IMR-90 (cell line): ENCODE measurements at regions not wholly inside any gene's neighbourhood (a gene's known extent, or its start where the extent isn't known, plus 50 kb on each side); places are given as distances from the start of the nearest gene placed in this dataset.

Experiments used
- ATAC-seq: fragments of 200-7000 bp; cut with Tn5 transposase; 2 replicates; pipeline ENCODE4 v1.9.1; 2020; ENCODE audit warnings: low read depth, mild to moderate bottlenecking, moderate library complexity
- BruUV-seq: library from RNA; stranded (reverse); fragments of 400-500 nt; replicated peaks from 2 replicates; lab custom pipeline; 2021; lab: Mats Ljungman, UMichigan
- CTCF ChIA-PET: fragments of 300-600 bp; formaldehyde crosslinking; extraction: SDS; loops from one replicate; lab custom pipeline; 2021; ENCODE audit warnings: antibody characterized with exemption; lab: Yijun Ruan, JAX
- POLR2A ChIA-PET: fragments of 300-600 bp; sonication (Branson Sonifier 250); formaldehyde crosslinking; loops from one replicate; lab custom pipeline; 2022; ENCODE audit warnings: antibody characterized with exemption; ENCODE audit not compliant: unreplicated experiment; lab: Charles Lee
- DNase-seq: peaks from one replicate; pipeline ENCODE4 v3.0.0; 2013
- H2AFZ ChIP-seq: replicated peaks from 2 replicates; pipeline ENCODE3; 2013; ENCODE audit warnings: low read length, mild to moderate bottlenecking; ENCODE audit not compliant: poor library complexity
- H2AK5ac ChIP-seq: 2 replicates; pipeline ENCODE4 v1.6.1; 2013; ENCODE audit warnings: low read depth, low read length, inconsistent platforms
- H2AK9ac ChIP-seq: replicated peaks from 2 replicates; pipeline ENCODE3; 2013; ENCODE audit warnings: mild to moderate bottlenecking, low read depth, low read length, moderate library complexity; ENCODE audit not compliant: poor library complexity
- H2BK120ac ChIP-seq: 2 replicates; pipeline ENCODE4 v1.6.1; 2013; ENCODE audit warnings: low read depth, low read length, inconsistent platforms
- H2BK15ac ChIP-seq: 3 replicates; pipeline ENCODE4 v1.6.1; 2013; ENCODE audit warnings: low read depth, low read length, inconsistent platforms
- H2BK20ac ChIP-seq: 2 replicates; pipeline ENCODE4 v1.6.1; 2013; ENCODE audit warnings: low read depth, mild to moderate bottlenecking, inconsistent platforms, low read length, moderate library complexity
- H2BK5ac ChIP-seq: 2 replicates; pipeline ENCODE4 v1.6.1; 2013; ENCODE audit warnings: mild to moderate bottlenecking, low read depth, low read length, inconsistent platforms; ENCODE audit not compliant: poor library complexity, severe bottlenecking
- H3K14ac ChIP-seq: replicated peaks from 2 replicates; pipeline ENCODE4 v1.6.1; 2013; ENCODE audit warnings: low read depth, low read length, inconsistent platforms
- H3K18ac ChIP-seq: 2 replicates; pipeline ENCODE4 v1.6.1; 2013; ENCODE audit warnings: low read depth, low read length, control low read depth
- H3K23ac ChIP-seq: 2 replicates; pipeline ENCODE4 v1.6.1; 2013; ENCODE audit warnings: low read depth, low read length, inconsistent platforms
- H3K27ac ChIP-seq: 2 replicates; pipeline ENCODE4 v1.5.1; 2013; ENCODE audit warnings: mild to moderate bottlenecking, control low read depth, low read length; ENCODE audit not compliant: insufficient read depth
- H3K27me3 ChIP-seq: 2 replicates; pipeline ENCODE4 v1.6.1; 2013; ENCODE audit warnings: low read length; ENCODE audit not compliant: control insufficient read depth, insufficient read depth
- H3K36me3 ChIP-seq: 2 replicates; pipeline ENCODE4 v1.6.1; 2013; ENCODE audit warnings: low read length, mixed read lengths; ENCODE audit not compliant: control insufficient read depth, insufficient read depth
- H3K4ac ChIP-seq: 2 replicates; pipeline ENCODE4 v1.6.1; 2013; ENCODE audit warnings: low read depth, low read length, inconsistent platforms
- H3K4me1 ChIP-seq: 2 replicates; pipeline ENCODE4 v1.6.1; 2013; ENCODE audit warnings: low read length, mixed read lengths; ENCODE audit not compliant: control insufficient read depth, insufficient read depth
- H3K4me2 ChIP-seq: 2 replicates; pipeline ENCODE4 v1.6.1; 2013; ENCODE audit warnings: low read depth, mild to moderate bottlenecking, control low read depth, low read length, moderate library complexity
- H3K4me3 ChIP-seq: 2 replicates; pipeline ENCODE4 v1.5.1; 2013; ENCODE audit warnings: low read depth, mild to moderate bottlenecking, control low read depth, low read length, moderate library complexity; ENCODE audit not compliant: insufficient read depth
- H3K56ac ChIP-seq: 2 replicates; pipeline ENCODE4 v1.6.1; 2013; ENCODE audit warnings: low read length, inconsistent platforms; ENCODE audit not compliant: insufficient read depth; ENCODE audit errors: extremely low read depth
- H3K79me1 ChIP-seq, 2 experiments: 2 replicates each; pipeline ENCODE4 v1.6.1; 2013; ENCODE audit warnings: low read length in 2 of 2, inconsistent platforms in 1 of 2, low read depth in 1 of 2
- H3K9ac ChIP-seq: 2 replicates; pipeline ENCODE4 v1.6.1; 2013; ENCODE audit warnings: low read depth, low read length, control low read depth
- H3K9me1 ChIP-seq: 2 replicates; pipeline ENCODE4 v1.6.1; 2013; ENCODE audit warnings: low read length, inconsistent platforms; ENCODE audit not compliant: insufficient read depth
- H3K9me3 ChIP-seq: 2 replicates; pipeline ENCODE4 v1.6.1; 2013; ENCODE audit warnings: low read length; ENCODE audit not compliant: control insufficient read depth, insufficient read depth
- H4K20me1 ChIP-seq: 2 replicates; pipeline ENCODE4 v1.6.1; 2013; ENCODE audit warnings: low read length, inconsistent platforms; ENCODE audit not compliant: insufficient read depth
- H4K5ac ChIP-seq: 2 replicates; pipeline ENCODE4 v1.6.1; 2013; ENCODE audit warnings: mild to moderate bottlenecking, low read depth, low read length, control low read depth
- H4K8ac ChIP-seq, 2 experiments: 2 replicates each; pipeline ENCODE4 v1.6.1; 2013; ENCODE audit warnings: low read depth in 2 of 2, low read length in 2 of 2, control low read depth in 1 of 2, inconsistent platforms in 1 of 2
- H4K91ac ChIP-seq: 2 replicates; pipeline ENCODE4 v1.6.1; 2013; ENCODE audit warnings: low read depth, low read length, inconsistent platforms; ENCODE audit not compliant: insufficient read depth
- BHLHE40 ChIP-seq: fragments of 150-350 bp; IDR thresholded peaks from 2 replicates; pipeline ENCODE4 v1.6.1; 2016; ENCODE audit warnings: mild to moderate bottlenecking, low read depth, low read length
- CEBPB ChIP-seq: IDR thresholded peaks from 2 replicates; pipeline ENCODE4 v1.6.1; 2012; ENCODE audit warnings: low read depth, low read length, improper control_type of control experiment
- CHD1 ChIP-seq: IDR thresholded peaks from 2 replicates; pipeline ENCODE4 v1.6.1; 2012; ENCODE audit warnings: low read depth, low read length, improper control_type of control experiment
- ELK1 ChIP-seq: fragments of 150-350 bp; IDR thresholded peaks from 2 replicates; pipeline ENCODE4 v1.6.1; 2016; ENCODE audit warnings: low read depth, mild to moderate bottlenecking, low read length, moderate library complexity, borderline replicate concordance
- FOS ChIP-seq: fragments of 150-350 bp; IDR thresholded peaks from 2 replicates; pipeline ENCODE4 v1.6.1; 2016; ENCODE audit warnings: low read depth, low read length
- MAFK ChIP-seq: IDR thresholded peaks from 2 replicates; pipeline ENCODE4 v1.6.1; 2012; ENCODE audit warnings: low read depth, low read length, improper control_type of control experiment
- MAZ ChIP-seq: IDR thresholded peaks from 2 replicates; pipeline ENCODE4 v1.6.1; 2012; ENCODE audit warnings: low read depth, mild to moderate bottlenecking, low read length, improper control_type of control experiment, moderate library complexity, borderline replicate concordance
- MXI1 ChIP-seq: IDR thresholded peaks from 2 replicates; pipeline ENCODE4 v1.6.1; 2012; ENCODE audit warnings: low read depth, mild to moderate bottlenecking, low read length, moderate library complexity, borderline replicate concordance
- NFE2L2 ChIP-seq: fragments of 150-350 bp; IDR thresholded peaks from 2 replicates; pipeline ENCODE4 v1.6.1; 2016; ENCODE audit warnings: low read depth, mild to moderate bottlenecking, low read length
- POLR2A ChIP-seq: IDR thresholded peaks from 2 replicates; pipeline ENCODE4 v1.6.1; 2012; ENCODE audit warnings: mild to moderate bottlenecking, low read depth, low read length
- RCOR1 ChIP-seq: IDR thresholded peaks from 2 replicates; pipeline ENCODE4 v1.6.1; 2012; ENCODE audit warnings: mild to moderate bottlenecking, low read length, improper control_type of control experiment; ENCODE audit not compliant: insufficient replicate concordance
- RFX5 ChIP-seq: IDR thresholded peaks from 2 replicates; pipeline ENCODE4 v1.8.0; 2012; ENCODE audit warnings: low read depth, mild to moderate bottlenecking, low read length, moderate library complexity
- SMC3 ChIP-seq: fragments of 150-350 bp; IDR thresholded peaks from 2 replicates; pipeline ENCODE4 v1.6.1; 2016; ENCODE audit warnings: low read depth, mild to moderate bottlenecking, antibody characterized with exemption, low read length, moderate library complexity
- USF2 ChIP-seq: fragments of 150-350 bp; IDR thresholded peaks from 2 replicates; pipeline ENCODE4 v1.6.1; 2017; ENCODE audit warnings: mild to moderate bottlenecking, antibody characterized with exemption, low read length, low read depth
- WGBS, 2 experiments: methylation state at CpG; one replicate each; pipeline versions ENCODE4 v1.1.5 to v1.1.7; 2013; ENCODE audit warnings: missing lambda C conversion rate in 2 of 2; ENCODE audit not compliant: insufficient read length in 1 of 2; ENCODE audit errors: extremely low coverage in 2 of 2; 5-methylcytosine and 5-hydroxymethylcytosine counted together
- dilution Hi-C: fragments of 300-500 bp; cut with HindIII; formaldehyde crosslinking; loops from one replicate; pipeline ENCODE4 v1.14.3; 2018; ENCODE audit warnings: low sequenced_read_pairs; ENCODE audit not compliant: unreplicated experiment
- in situ Hi-C: fragments of 300-500 bp; cut with MboI; formaldehyde crosslinking; loops from 3 replicates; pipeline ENCODE4 v1.14.3; 2019; ENCODE audit warnings: low sequenced_read_pairs, inconsistent platforms, mixed read lengths
- intact Hi-C: fragments of 100-400 bp; cut with micrococcal nuclease; formaldehyde crosslinking; loops from 2 replicates; pipeline ENCODE4 v1.10.0; 2022
- TF ChIP-seq, protein P1 (sequence below): conservative IDR thresholded peaks from 2 replicates; pipeline ENCODE4 v1.5.1; 2012; ENCODE audit warnings: mild to moderate bottlenecking, low read depth, low read length, improper control_type of control experiment

GRCh38 chr4:27595571-27596360 is 735.1 kb downstream of the STIM2 start:
- Histone ChIP-seq H3K36me3 (no peaks in the 10 kb centered on the region), H4K5ac (no peak overlapping the region), H3K9ac (no peak overlapping the region), H3K9me3 (peaks cover 2% of the 10 kb centered on the region; the same call in 1 of the 2 replicates), H3K18ac (no peak overlapping the region), H4K20me1 (no peaks in the 10 kb centered on the region), H2AFZ (no peak overlapping the region), H3K4me3 (no peak overlapping the region), H4K91ac (no peak overlapping the region), H3K56ac (no peak overlapping the region), H3K27ac (no peak overlapping the region), H3K14ac (no peak overlapping the region), H3K4me1 (no peaks in the 10 kb centered on the region), H3K23ac (no peak overlapping the region), H3K4ac (no peak overlapping the region), H2BK15ac (no peak overlapping the region), H3K27me3 (no peaks in the 10 kb centered on the region), H2BK5ac (no peak overlapping the region), H2AK5ac (no peak overlapping the region), H4K8ac (no peak overlapping the region), H2AK9ac (no peak overlapping the region), H2BK120ac (no peak overlapping the region), H3K4me2 (no peak overlapping the region), H3K9me1 (no peaks in the 10 kb centered on the region), H2BK20ac (no peak overlapping the region), H3K79me1 (no peaks in the 10 kb centered on the region)
- in situ Hi-C loops (no loop called here), intact Hi-C loops (no loop called here), dilution Hi-C loops (no loop called here)
- POLR2A ChIA-PET, result no interaction called here
- CTCF ChIA-PET, result interaction anchor here (1.0 kb wide), 1 partner anchor 18 kb away, joined by 3 read pairs; no protein-coding TSS in a partner anchor
- no TSS peak for BruUV-seq
- WGBS, 2 experiments, result 0% methylated on average over 1 of the region's 10 CpGs; no CpG with 5 or more reads in 1 of the 2 experiments
- DNase-seq (no peak), ATAC-seq (no peak)
- no peak for TF ChIP-seq MAZ
- TF ChIP-seq, protein P1, sequence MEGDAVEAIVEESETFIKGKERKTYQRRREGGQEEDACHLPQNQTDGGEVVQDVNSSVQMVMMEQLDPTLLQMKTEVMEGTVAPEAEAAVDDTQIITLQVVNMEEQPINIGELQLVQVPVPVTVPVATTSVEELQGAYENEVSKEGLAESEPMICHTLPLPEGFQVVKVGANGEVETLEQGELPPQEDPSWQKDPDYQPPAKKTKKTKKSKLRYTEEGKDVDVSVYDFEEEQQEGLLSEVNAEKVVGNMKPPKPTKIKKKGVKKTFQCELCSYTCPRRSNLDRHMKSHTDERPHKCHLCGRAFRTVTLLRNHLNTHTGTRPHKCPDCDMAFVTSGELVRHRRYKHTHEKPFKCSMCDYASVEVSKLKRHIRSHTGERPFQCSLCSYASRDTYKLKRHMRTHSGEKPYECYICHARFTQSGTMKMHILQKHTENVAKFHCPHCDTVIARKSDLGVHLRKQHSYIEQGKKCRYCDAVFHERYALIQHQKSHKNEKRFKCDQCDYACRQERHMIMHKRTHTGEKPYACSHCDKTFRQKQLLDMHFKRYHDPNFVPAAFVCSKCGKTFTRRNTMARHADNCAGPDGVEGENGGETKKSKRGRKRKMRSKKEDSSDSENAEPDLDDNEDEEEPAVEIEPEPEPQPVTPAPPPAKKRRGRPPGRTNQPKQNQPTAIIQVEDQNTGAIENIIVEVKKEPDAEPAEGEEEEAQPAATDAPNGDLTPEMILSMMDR, result no peak
- TF ChIP-seq NFE2L2, result no peak
- no peak for TF ChIP-seq RCOR1
- no peak for TF ChIP-seq CEBPB
- TF ChIP-seq CHD1, result no peak
- TF ChIP-seq BHLHE40, result no peak
- TF ChIP-seq RFX5, result no peak
- TF ChIP-seq ELK1, result no peak
- TF ChIP-seq POLR2A, result no peak
- no peak for TF ChIP-seq USF2
- TF ChIP-seq SMC3, result no peak
- no peak for TF ChIP-seq MAFK
- no peak for TF ChIP-seq FOS
- no peak for TF ChIP-seq MXI1
